ENCODE measurements at regions not wholly inside any gene's neighbourhood (a gene's known extent, or its start where the extent isn't known, plus 50 kb on each side); places are given as distances from the start of the nearest gene placed in this dataset.

- no peak overlapping the region for H3K27ac ChIP-seq
- no peak for TF ChIP-seq ZFX (IDR thresholded peaks at IDR 0.05)
- no peak for TF ChIP-seq CTCF (conservative IDR thresholded peaks at IDR 0.05)
Measured at GRCh38 chr15:36465304-36465703, 114.1 kb upstream of the CDIN1 start.

GRCh38 chr15:36468746-36469145 is 110.7 kb upstream of the CDIN1 start:
- no peak overlapping the region for H3K27ac ChIP-seq
- TF ChIP-seq CTCF (conservative IDR thresholded peaks at IDR 0.05): no peak
- no peak for TF ChIP-seq ZFX (IDR thresholded peaks at IDR 0.05)

- H3K27ac ChIP-seq: no peak overlapping the region
- TF ChIP-seq ZFX (IDR thresholded peaks at IDR 0.05) (no peak), CTCF (conservative IDR thresholded peaks at IDR 0.05) (no peak)
Measured at GRCh38 chr15:36469311-36469966, 110.0 kb upstream of the CDIN1 start.

GRCh38 chr15:36472672-36473071 is 106.8 kb upstream of the CDIN1 start:
- TF ChIP-seq ZFX (IDR thresholded peaks at IDR 0.05): no peak
- TF ChIP-seq CTCF (conservative IDR thresholded peaks at IDR 0.05): no peak

GRCh38 chr15:36478561-36478960 is 100.9 kb upstream of the CDIN1 start:
- TF ChIP-seq ZFX (IDR thresholded peaks at IDR 0.05) (no peak), CTCF (conservative IDR thresholded peaks at IDR 0.05) (no peak)
- no peak overlapping the region for H3K27ac ChIP-seq

More at GRCh38 chr15:36472672-36473071, 106.8 kb upstream of the CDIN1 start:
- no peak overlapping the region for H3K27ac ChIP-seq

- TF ChIP-seq CTCF (conservative IDR thresholded peaks at IDR 0.05) (no peak), ZFX (IDR thresholded peaks at IDR 0.05) (no peak)
- no peak overlapping the region for H3K27ac ChIP-seq
Measured at GRCh38 chr15:36479200-36479896, 100.1 kb upstream of the CDIN1 start.

- H3K27ac ChIP-seq: no peak overlapping the region
- TF ChIP-seq CTCF (conservative IDR thresholded peaks at IDR 0.05) (no peak), ZFX (IDR thresholded peaks at IDR 0.05) (no peak)
Measured at GRCh38 chr15:36481156-36481555, 98.3 kb upstream of the CDIN1 start.

Data from C4-2B (cell line).